GM23338 (cell line): ENCODE measurements at regions not wholly inside any gene's neighbourhood (a gene's known extent, or its start where the extent isn't known, plus 50 kb on each side); places are given as distances from the start of the nearest gene placed in this dataset.

Experiments used
- ATAC-seq: fragments of 200-7000 bp; cut with Tn5 transposase; 3 replicates; pipeline ENCODE4 v1.9.1; 2020
- DNase-seq: peaks from one replicate; pipeline ENCODE4 v3.0.0-alpha.2; 2015; ENCODE audit warnings: low spot score
- H2AFZ ChIP-seq: fragments of 200-600 bp; sonication (generic); 2 replicates; pipeline ENCODE4 v1.8.0; 2016; ENCODE audit warnings: antibody characterized with exemption, mild to moderate bottlenecking, moderate library complexity
- H3F3A ChIP-seq: fragments of 200-600 bp; sonication (generic); replicated peaks from 2 replicates; pipeline ENCODE4 v1.8.0; 2017; ENCODE audit warnings: antibody characterized with exemption, mixed run types, low read depth
- H3K27ac ChIP-seq: fragments of 200-600 bp; sonication (generic); 2 replicates; pipeline ENCODE4 v1.6.1; 2016; ENCODE audit warnings: low read depth
- H3K27me3 ChIP-seq: fragments of 200-600 bp; sonication (generic); 2 replicates; pipeline ENCODE4 v1.8.0; 2016; ENCODE audit warnings: mild to moderate bottlenecking, mixed run types, moderate library complexity; ENCODE audit not compliant: insufficient read depth
- H3K36me3 ChIP-seq: fragments of 200-600 bp; sonication (generic); 2 replicates; pipeline ENCODE4 v1.8.0; 2016; ENCODE audit warnings: mild to moderate bottlenecking; ENCODE audit not compliant: insufficient read depth
- H3K4me1 ChIP-seq: fragments of 200-600 bp; sonication (generic); 2 replicates; pipeline ENCODE4 v1.8.0; 2016; ENCODE audit warnings: mild to moderate bottlenecking, moderate library complexity; ENCODE audit not compliant: insufficient read depth
- H3K4me2 ChIP-seq: fragments of 200-600 bp; sonication (generic); 2 replicates; pipeline ENCODE4 v1.7.1; 2017; ENCODE audit warnings: mixed run types
- H3K4me3 ChIP-seq: fragments of 200-600 bp; sonication (generic); 2 replicates; pipeline ENCODE4 v1.6.1; 2016; ENCODE audit warnings: mixed run types
- H3K79me2 ChIP-seq: fragments of 200-600 bp; sonication (generic); replicated peaks from 2 replicates; pipeline ENCODE4 v1.8.0; 2017; ENCODE audit warnings: mild to moderate bottlenecking; ENCODE audit not compliant: insufficient read depth
- H3K9me2 ChIP-seq: fragments of 200-600 bp; sonication (generic); 2 replicates; pipeline ENCODE4 v1.8.0; 2017; ENCODE audit not compliant: insufficient read depth
- H4K20me1 ChIP-seq: fragments of 200-600 bp; sonication (generic); replicated peaks from 2 replicates; pipeline ENCODE4 v1.8.0; 2017; ENCODE audit warnings: mild to moderate bottlenecking; ENCODE audit not compliant: insufficient read depth
- H3K27ac Mint-ChIP-seq: 2 replicates; pipeline ENCODE4 v1.8.0; 2020; ENCODE audit warnings: inconsistent platforms, mild to moderate bottlenecking, moderate library complexity, mixed read lengths
- H3K27me3 Mint-ChIP-seq: 3 replicates; pipeline ENCODE4 v1.8.0; 2022; ENCODE audit warnings: low read depth, mild to moderate bottlenecking, moderate library complexity, mixed read lengths, inconsistent platforms; ENCODE audit not compliant: insufficient read depth, poor library complexity
- H3K36me3 Mint-ChIP-seq: 3 replicates; pipeline ENCODE4 v1.8.0; 2021; ENCODE audit warnings: low read depth, mild to moderate bottlenecking, inconsistent platforms, moderate library complexity, mixed read lengths
- H3K4me1 Mint-ChIP-seq: 3 replicates; pipeline ENCODE4 v1.8.0; 2020; ENCODE audit warnings: mild to moderate bottlenecking, inconsistent platforms, mixed read lengths
- H3K4me3 Mint-ChIP-seq: 3 replicates; pipeline ENCODE4 v1.8.0; 2021; ENCODE audit warnings: moderate library complexity, mild to moderate bottlenecking, inconsistent platforms, mixed read lengths
- H3K9me3 Mint-ChIP-seq: 3 replicates; pipeline ENCODE4 v1.8.0; 2020; ENCODE audit warnings: moderate library complexity, mild to moderate bottlenecking, inconsistent platforms, mixed read lengths
- EZH2 ChIP-seq: fragments of 200-600 bp; sonication (generic); IDR thresholded peaks from one replicate; pipeline ENCODE4 v1.8.0; 2017; ENCODE audit warnings: antibody characterized with exemption, mild to moderate bottlenecking, low read depth; ENCODE audit not compliant: unreplicated experiment
- REST ChIP-seq: IDR thresholded peaks from one replicate; pipeline ENCODE4 v1.6.1; 2018; ENCODE audit warnings: antibody characterized with exemption; ENCODE audit not compliant: unreplicated experiment
- ZNF462 ChIP-seq: fragments of 250-450 bp; sonication (Bioruptor Pico); IDR thresholded peaks from 2 replicates; pipeline ENCODE4 v1.5.0; 2020; ENCODE audit warnings: mild to moderate bottlenecking, moderate library complexity

- Histone ChIP-seq H2AFZ (no peak overlapping the region), H3K79me2 (no peaks in the 10 kb centered on the region), H4K20me1 (no peaks in the 10 kb centered on the region), H3K27me3 (no peaks in the 10 kb centered on the region), H3K36me3 (no peaks in the 10 kb centered on the region), H3K4me2 (no peak overlapping the region), H3K9me2 (0 out of 2 replicates have a peak, but pooled peaks cover 3% of the 10 kb centered on the region), H3K27ac (no peak overlapping the region), H3K4me1 (no peaks in the 10 kb centered on the region), H3K4me3 (no peak overlapping the region), H3F3A (no peaks in the 10 kb centered on the region)
- Mint-ChIP-seq H3K4me3 (no peak overlapping the region), H3K36me3 (no peaks in the 10 kb centered on the region), H3K9me3 (no peaks in the 10 kb centered on the region; the same call in 2 of the 3 replicates), H3K27me3 (peaks cover 2% of the 10 kb centered on the region), H3K4me1 (peaks cover 14% of the 10 kb centered on the region), H3K27ac (no peak overlapping the region)
- DNase-seq (no peak), ATAC-seq (no peak)
- TF ChIP-seq REST: no peak
- no peak for TF ChIP-seq ZNF462
- no peak for TF ChIP-seq EZH2
These were observed 148.8 kb upstream of the ROPN1 start for GRCh38 chr3:124140746-124141145.
